H9 (cell line): ENCODE measurements at regions not wholly inside any gene's neighbourhood (a gene's known extent, or its start where the extent isn't known, plus 50 kb on each side); places are given as distances from the start of the nearest gene placed in this dataset.

Experiments
- DNase-seq: peaks from one replicate; pipeline ENCODE4 v3.0.0-alpha.2; 2017
- H2AFZ ChIP-seq: one replicate; pipeline ENCODE4 v1.6.1; 2013; ENCODE audit warnings: mild to moderate bottlenecking, low read length, control low read depth, moderate library complexity
- H2AK5ac ChIP-seq: 2 replicates; pipeline ENCODE4 v1.6.1; 2013; ENCODE audit warnings: low read length, control low read depth, mixed read lengths; ENCODE audit not compliant: insufficient read length
- H2BK120ac ChIP-seq: one replicate; pipeline ENCODE4 v1.6.1; 2013; ENCODE audit warnings: low read depth, mild to moderate bottlenecking, low read length, control low read depth, inconsistent platforms; ENCODE audit not compliant: poor library complexity, severe bottlenecking
- H2BK12ac ChIP-seq: 2 replicates; pipeline ENCODE4 v1.6.1; 2013; ENCODE audit warnings: low read length, control low read depth, mixed read lengths, low read depth; ENCODE audit not compliant: insufficient read length
- H2BK15ac ChIP-seq: 2 replicates; pipeline ENCODE4 v1.6.1; 2013; ENCODE audit warnings: low read depth, low read length, control low read depth
- H2BK20ac ChIP-seq: one replicate; pipeline ENCODE4 v1.6.1; 2013; ENCODE audit warnings: low read depth, mild to moderate bottlenecking, low read length, control low read depth, inconsistent platforms; ENCODE audit not compliant: poor library complexity, severe bottlenecking
- H2BK5ac ChIP-seq: 2 replicates; pipeline ENCODE4 v1.6.1; 2013; ENCODE audit warnings: low read length, control low read depth, mixed read lengths; ENCODE audit not compliant: insufficient read length
- H3K14ac ChIP-seq: 2 replicates; pipeline ENCODE4 v1.6.1; 2013; ENCODE audit warnings: low read length, control low read depth; ENCODE audit not compliant: insufficient read depth
- H3K18ac ChIP-seq: 2 replicates; pipeline ENCODE4 v1.6.1; 2013; ENCODE audit warnings: low read depth, mild to moderate bottlenecking, mixed read lengths, low read length, control low read depth; ENCODE audit not compliant: insufficient read length
- H3K23ac ChIP-seq: 2 replicates; pipeline ENCODE4 v1.6.1; 2013; ENCODE audit warnings: low read length, control low read depth, mixed read lengths, low read depth; ENCODE audit not compliant: insufficient read length
- H3K23me2 ChIP-seq: 2 replicates; pipeline ENCODE4 v1.6.1; 2013; ENCODE audit warnings: low read depth, mild to moderate bottlenecking, mixed read lengths, low read length, control low read depth; ENCODE audit not compliant: insufficient read length, poor library complexity, severe bottlenecking
- H3K27ac ChIP-seq: 2 replicates; pipeline ENCODE4 v1.5.1; 2013; ENCODE audit warnings: low read length, control low read depth, mixed read lengths, low read depth; ENCODE audit not compliant: insufficient read length
- H3K27me3 ChIP-seq: 2 replicates; pipeline ENCODE4 v1.6.1; 2013; ENCODE audit warnings: low read length, control low read depth, inconsistent platforms; ENCODE audit not compliant: insufficient read depth
- H3K4ac ChIP-seq: 2 replicates; pipeline ENCODE4 v1.6.1; 2013; ENCODE audit warnings: low read depth, mild to moderate bottlenecking, control low read depth, inconsistent platforms, low read length, moderate library complexity
- H3K4me1 ChIP-seq: 2 replicates; pipeline ENCODE4 v1.6.1; 2013; ENCODE audit warnings: low read length, control low read depth, inconsistent platforms; ENCODE audit not compliant: insufficient read depth
- H3K4me2 ChIP-seq: 2 replicates; pipeline ENCODE4 v1.6.1; 2013; ENCODE audit warnings: low read length, control low read depth, mixed read lengths; ENCODE audit not compliant: insufficient read length, insufficient read depth
- H3K56ac ChIP-seq: 2 replicates; pipeline ENCODE4 v1.6.1; 2013; ENCODE audit warnings: low read depth, mild to moderate bottlenecking, mixed read lengths, low read length, control low read depth; ENCODE audit not compliant: insufficient read length
- H3K79me1 ChIP-seq: 2 replicates; pipeline ENCODE4 v1.6.1; 2013; ENCODE audit warnings: low read depth, mild to moderate bottlenecking, moderate library complexity, low read length, control low read depth, inconsistent platforms; ENCODE audit not compliant: insufficient read depth, poor library complexity, severe bottlenecking
- H3K79me2 ChIP-seq: 2 replicates; pipeline ENCODE4 v1.6.1; 2013; ENCODE audit warnings: low read length, control low read depth, inconsistent platforms; ENCODE audit not compliant: insufficient read depth
- H3K9ac ChIP-seq: 2 replicates; pipeline ENCODE4 v1.6.1; 2013; ENCODE audit warnings: low read length, control low read depth, mixed read lengths; ENCODE audit not compliant: insufficient read length; ENCODE audit errors: extremely low read depth
- H3K9me3 ChIP-seq: one replicate; pipeline ENCODE4 v1.6.1; 2013; ENCODE audit warnings: low read depth, low read length, inconsistent platforms; ENCODE audit not compliant: control insufficient read depth
- H3T11ph ChIP-seq: one replicate; pipeline ENCODE4 v1.6.1; 2013; ENCODE audit warnings: mild to moderate bottlenecking, low read length, control low read depth, inconsistent platforms
- H4K20me1 ChIP-seq: one replicate; pipeline ENCODE4 v1.6.1; 2013; ENCODE audit not compliant: control insufficient read depth, insufficient read length, insufficient read depth
- H4K5ac ChIP-seq: 2 replicates; pipeline ENCODE4 v1.6.1; 2013; ENCODE audit warnings: low read depth, mild to moderate bottlenecking, mixed read lengths, low read length, control low read depth; ENCODE audit not compliant: insufficient read length
- H4K8ac ChIP-seq: replicated peaks from 2 replicates; pipeline ENCODE4 v1.6.1; 2013; ENCODE audit warnings: low read length, control low read depth, mixed read lengths, low read depth; ENCODE audit not compliant: insufficient read length
- H4K91ac ChIP-seq: 2 replicates; pipeline ENCODE4 v1.6.1; 2013; ENCODE audit warnings: low read depth, mild to moderate bottlenecking, moderate library complexity, mixed read lengths, low read length, control low read depth; ENCODE audit not compliant: insufficient read length
- H3K27ac Mint-ChIP-seq, 3 experiments: 2 replicates in 2 of 3; 3 replicates in 1 of 3; pipeline ENCODE4 v1.8.0; 2020 to 2021; ENCODE audit warnings: mixed read lengths in 3 of 3, mild to moderate bottlenecking in 1 of 3, moderate library complexity in 1 of 3
- H3K27me3 Mint-ChIP-seq: 2 replicates; pipeline ENCODE4 v1.8.0; 2021; ENCODE audit warnings: low read depth, mild to moderate bottlenecking, moderate library complexity, mixed read lengths
- H3K36me3 Mint-ChIP-seq, 3 experiments: 2 replicates in 2 of 3; 3 replicates in 1 of 3; pipeline ENCODE4 v1.8.0; 2020 to 2021; ENCODE audit warnings: low read depth in 3 of 3, mixed read lengths in 3 of 3; ENCODE audit not compliant: insufficient read depth in 1 of 3
- H3K4me1 Mint-ChIP-seq, 2 experiments: 2 replicates each; pipeline ENCODE4 v1.8.0; 2020; ENCODE audit warnings: mixed read lengths in 2 of 2
- H3K4me3 Mint-ChIP-seq, 2 experiments: 2 replicates in 1 of 2; 3 replicates in 1 of 2; pipeline ENCODE4 v1.8.0; 2020 to 2021; ENCODE audit warnings: mild to moderate bottlenecking in 2 of 2, mixed read lengths in 2 of 2, moderate library complexity in 1 of 2
- H3K9me3 Mint-ChIP-seq, 2 experiments: 2 replicates in 1 of 2; 3 replicates in 1 of 2; pipeline ENCODE4 v1.8.0; 2020; ENCODE audit warnings: mild to moderate bottlenecking in 2 of 2, mixed read lengths in 2 of 2, moderate library complexity in 1 of 2
- TF ChIP-seq, protein P1 (sequence below): fragments of 200-600 bp; sonication (generic); conservative IDR thresholded peaks from 3 replicates; pipeline ENCODE4 v1.8.0; 2021; ENCODE audit warnings: antibody characterized with exemption, mild to moderate bottlenecking

DNA sequence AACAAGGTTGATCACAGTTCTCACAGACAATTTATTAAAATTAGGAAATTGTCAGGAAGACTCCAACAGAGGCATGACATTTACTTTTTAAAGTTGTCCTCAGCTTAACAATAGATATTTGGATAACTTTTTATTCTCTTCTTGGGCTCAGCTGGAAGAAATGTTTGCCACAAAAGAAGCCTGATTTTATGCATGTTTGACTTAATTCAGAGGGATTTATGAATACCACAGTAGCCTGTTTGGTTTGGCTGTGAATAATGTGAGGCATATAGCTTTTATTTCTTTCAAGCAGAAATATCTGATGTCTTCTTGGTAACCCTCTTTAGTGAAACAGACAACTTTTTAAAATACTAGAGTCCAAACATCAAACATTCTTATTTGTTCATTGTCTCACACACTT is 1464.5 kb upstream of the SLC10A2 start:
- Histone ChIP-seq H3K4me2 (no peak overlapping the region), H2BK12ac (no peak overlapping the region), H3K4ac (no peak overlapping the region), H3K79me2 (no peaks in the 10 kb centered on the region), H3K9me3 (no peaks in the 10 kb centered on the region), H4K20me1 (no peaks in the 10 kb centered on the region), H3K4me1 (peaks cover 3% of the 10 kb centered on the region; the same call in 1 of the 2 replicates), H2AK5ac (no peak overlapping the region), H3K27ac (no peak overlapping the region), H3K14ac (no peak overlapping the region), H2AFZ (no peak overlapping the region), H3K18ac (no peak overlapping the region), H2BK15ac (no peak overlapping the region), H3K79me1 (no peaks in the 10 kb centered on the region), H4K8ac (no peak overlapping the region), H3K27me3 (no peaks in the 10 kb centered on the region), H4K5ac (no peak overlapping the region), H2BK120ac (no peak overlapping the region), H3K56ac (no peak overlapping the region), H4K91ac (no peak overlapping the region), H3K23me2 (no peaks in the 10 kb centered on the region), H3T11ph (no peak overlapping the region), H2BK20ac (no peak overlapping the region), H3K23ac (no peak overlapping the region), H2BK5ac (no peak overlapping the region), H3K9ac (no peak overlapping the region)
- H3K27me3 Mint-ChIP-seq = no peaks in the 10 kb centered on the region
- peaks cover 0 to 3% (median 0%) of the 10 kb centered on the region in 3 experiments; a peak in 1 of 7 replicates for H3K36me3 Mint-ChIP-seq
- peak overlapping the region in 2 of 3 experiments; percentile 31 to 61; a peak in 2 of 7 replicates for H3K27ac Mint-ChIP-seq
- H3K4me1 Mint-ChIP-seq = peaks cover 26 to 27% of the 10 kb centered on the region in 2 experiments
- TF ChIP-seq, protein P1, sequence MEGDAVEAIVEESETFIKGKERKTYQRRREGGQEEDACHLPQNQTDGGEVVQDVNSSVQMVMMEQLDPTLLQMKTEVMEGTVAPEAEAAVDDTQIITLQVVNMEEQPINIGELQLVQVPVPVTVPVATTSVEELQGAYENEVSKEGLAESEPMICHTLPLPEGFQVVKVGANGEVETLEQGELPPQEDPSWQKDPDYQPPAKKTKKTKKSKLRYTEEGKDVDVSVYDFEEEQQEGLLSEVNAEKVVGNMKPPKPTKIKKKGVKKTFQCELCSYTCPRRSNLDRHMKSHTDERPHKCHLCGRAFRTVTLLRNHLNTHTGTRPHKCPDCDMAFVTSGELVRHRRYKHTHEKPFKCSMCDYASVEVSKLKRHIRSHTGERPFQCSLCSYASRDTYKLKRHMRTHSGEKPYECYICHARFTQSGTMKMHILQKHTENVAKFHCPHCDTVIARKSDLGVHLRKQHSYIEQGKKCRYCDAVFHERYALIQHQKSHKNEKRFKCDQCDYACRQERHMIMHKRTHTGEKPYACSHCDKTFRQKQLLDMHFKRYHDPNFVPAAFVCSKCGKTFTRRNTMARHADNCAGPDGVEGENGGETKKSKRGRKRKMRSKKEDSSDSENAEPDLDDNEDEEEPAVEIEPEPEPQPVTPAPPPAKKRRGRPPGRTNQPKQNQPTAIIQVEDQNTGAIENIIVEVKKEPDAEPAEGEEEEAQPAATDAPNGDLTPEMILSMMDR = no peak
- H3K9me3 Mint-ChIP-seq = no peaks in the 10 kb centered on the region; a peak in 1 of 5 replicates
- no peak for DNase-seq
- no peak overlapping the region for H3K4me3 Mint-ChIP-seq
